H9 (cell line): ENCODE measurements at regions not wholly inside any gene's neighbourhood (a gene's known extent, or its start where the extent isn't known, plus 50 kb on each side); places are given as distances from the start of the nearest gene placed in this dataset.

Source experiments
- DNase-seq: peaks from one replicate; pipeline ENCODE4 v3.0.0-alpha.2; 2017
- H2AFZ ChIP-seq: one replicate; pipeline ENCODE4 v1.6.1; 2013; ENCODE audit warnings: mild to moderate bottlenecking, low read length, control low read depth, moderate library complexity
- H2AK5ac ChIP-seq: 2 replicates; pipeline ENCODE4 v1.6.1; 2013; ENCODE audit warnings: low read length, control low read depth, mixed read lengths; ENCODE audit not compliant: insufficient read length
- H2BK120ac ChIP-seq: one replicate; pipeline ENCODE4 v1.6.1; 2013; ENCODE audit warnings: low read depth, mild to moderate bottlenecking, low read length, control low read depth, inconsistent platforms; ENCODE audit not compliant: poor library complexity, severe bottlenecking
- H2BK12ac ChIP-seq: 2 replicates; pipeline ENCODE4 v1.6.1; 2013; ENCODE audit warnings: low read length, control low read depth, mixed read lengths, low read depth; ENCODE audit not compliant: insufficient read length
- H2BK15ac ChIP-seq: 2 replicates; pipeline ENCODE4 v1.6.1; 2013; ENCODE audit warnings: low read depth, low read length, control low read depth
- H2BK20ac ChIP-seq: one replicate; pipeline ENCODE4 v1.6.1; 2013; ENCODE audit warnings: low read depth, mild to moderate bottlenecking, low read length, control low read depth, inconsistent platforms; ENCODE audit not compliant: poor library complexity, severe bottlenecking
- H2BK5ac ChIP-seq: 2 replicates; pipeline ENCODE4 v1.6.1; 2013; ENCODE audit warnings: low read length, control low read depth, mixed read lengths; ENCODE audit not compliant: insufficient read length
- H3K14ac ChIP-seq: 2 replicates; pipeline ENCODE4 v1.6.1; 2013; ENCODE audit warnings: low read length, control low read depth; ENCODE audit not compliant: insufficient read depth
- H3K18ac ChIP-seq: 2 replicates; pipeline ENCODE4 v1.6.1; 2013; ENCODE audit warnings: low read depth, mild to moderate bottlenecking, mixed read lengths, low read length, control low read depth; ENCODE audit not compliant: insufficient read length
- H3K23ac ChIP-seq: 2 replicates; pipeline ENCODE4 v1.6.1; 2013; ENCODE audit warnings: low read length, control low read depth, mixed read lengths, low read depth; ENCODE audit not compliant: insufficient read length
- H3K23me2 ChIP-seq: 2 replicates; pipeline ENCODE4 v1.6.1; 2013; ENCODE audit warnings: low read depth, mild to moderate bottlenecking, mixed read lengths, low read length, control low read depth; ENCODE audit not compliant: insufficient read length, poor library complexity, severe bottlenecking
- H3K27ac ChIP-seq: 2 replicates; pipeline ENCODE4 v1.5.1; 2013; ENCODE audit warnings: low read length, control low read depth, mixed read lengths, low read depth; ENCODE audit not compliant: insufficient read length
- H3K27me3 ChIP-seq: 2 replicates; pipeline ENCODE4 v1.6.1; 2013; ENCODE audit warnings: low read length, control low read depth, inconsistent platforms; ENCODE audit not compliant: insufficient read depth
- H3K4ac ChIP-seq: 2 replicates; pipeline ENCODE4 v1.6.1; 2013; ENCODE audit warnings: low read depth, mild to moderate bottlenecking, control low read depth, inconsistent platforms, low read length, moderate library complexity
- H3K4me1 ChIP-seq: 2 replicates; pipeline ENCODE4 v1.6.1; 2013; ENCODE audit warnings: low read length, control low read depth, inconsistent platforms; ENCODE audit not compliant: insufficient read depth
- H3K4me2 ChIP-seq: 2 replicates; pipeline ENCODE4 v1.6.1; 2013; ENCODE audit warnings: low read length, control low read depth, mixed read lengths; ENCODE audit not compliant: insufficient read length, insufficient read depth
- H3K56ac ChIP-seq: 2 replicates; pipeline ENCODE4 v1.6.1; 2013; ENCODE audit warnings: low read depth, mild to moderate bottlenecking, mixed read lengths, low read length, control low read depth; ENCODE audit not compliant: insufficient read length
- H3K79me1 ChIP-seq: 2 replicates; pipeline ENCODE4 v1.6.1; 2013; ENCODE audit warnings: low read depth, mild to moderate bottlenecking, moderate library complexity, low read length, control low read depth, inconsistent platforms; ENCODE audit not compliant: insufficient read depth, poor library complexity, severe bottlenecking
- H3K79me2 ChIP-seq: 2 replicates; pipeline ENCODE4 v1.6.1; 2013; ENCODE audit warnings: low read length, control low read depth, inconsistent platforms; ENCODE audit not compliant: insufficient read depth
- H3K9ac ChIP-seq: 2 replicates; pipeline ENCODE4 v1.6.1; 2013; ENCODE audit warnings: low read length, control low read depth, mixed read lengths; ENCODE audit not compliant: insufficient read length; ENCODE audit errors: extremely low read depth
- H3K9me3 ChIP-seq: one replicate; pipeline ENCODE4 v1.6.1; 2013; ENCODE audit warnings: low read depth, low read length, inconsistent platforms; ENCODE audit not compliant: control insufficient read depth
- H3T11ph ChIP-seq: one replicate; pipeline ENCODE4 v1.6.1; 2013; ENCODE audit warnings: mild to moderate bottlenecking, low read length, control low read depth, inconsistent platforms
- H4K20me1 ChIP-seq: one replicate; pipeline ENCODE4 v1.6.1; 2013; ENCODE audit not compliant: control insufficient read depth, insufficient read length, insufficient read depth
- H4K5ac ChIP-seq: 2 replicates; pipeline ENCODE4 v1.6.1; 2013; ENCODE audit warnings: low read depth, mild to moderate bottlenecking, mixed read lengths, low read length, control low read depth; ENCODE audit not compliant: insufficient read length
- H4K8ac ChIP-seq: replicated peaks from 2 replicates; pipeline ENCODE4 v1.6.1; 2013; ENCODE audit warnings: low read length, control low read depth, mixed read lengths, low read depth; ENCODE audit not compliant: insufficient read length
- H4K91ac ChIP-seq: 2 replicates; pipeline ENCODE4 v1.6.1; 2013; ENCODE audit warnings: low read depth, mild to moderate bottlenecking, moderate library complexity, mixed read lengths, low read length, control low read depth; ENCODE audit not compliant: insufficient read length
- H3K27ac Mint-ChIP-seq, 3 experiments: 2 replicates in 2 of 3; 3 replicates in 1 of 3; pipeline ENCODE4 v1.8.0; 2020 to 2021; ENCODE audit warnings: mixed read lengths in 3 of 3, mild to moderate bottlenecking in 1 of 3, moderate library complexity in 1 of 3
- H3K27me3 Mint-ChIP-seq: 2 replicates; pipeline ENCODE4 v1.8.0; 2021; ENCODE audit warnings: low read depth, mild to moderate bottlenecking, moderate library complexity, mixed read lengths
- H3K36me3 Mint-ChIP-seq, 3 experiments: 2 replicates in 2 of 3; 3 replicates in 1 of 3; pipeline ENCODE4 v1.8.0; 2020 to 2021; ENCODE audit warnings: low read depth in 3 of 3, mixed read lengths in 3 of 3; ENCODE audit not compliant: insufficient read depth in 1 of 3
- H3K4me1 Mint-ChIP-seq, 2 experiments: 2 replicates each; pipeline ENCODE4 v1.8.0; 2020; ENCODE audit warnings: mixed read lengths in 2 of 2
- H3K4me3 Mint-ChIP-seq, 2 experiments: 2 replicates in 1 of 2; 3 replicates in 1 of 2; pipeline ENCODE4 v1.8.0; 2020 to 2021; ENCODE audit warnings: mild to moderate bottlenecking in 2 of 2, mixed read lengths in 2 of 2, moderate library complexity in 1 of 2
- H3K9me3 Mint-ChIP-seq, 2 experiments: 2 replicates in 1 of 2; 3 replicates in 1 of 2; pipeline ENCODE4 v1.8.0; 2020; ENCODE audit warnings: mild to moderate bottlenecking in 2 of 2, mixed read lengths in 2 of 2, moderate library complexity in 1 of 2
- WGBS: extraction: QIAGEN DNeasy Blood & Tissue Kit; methylation state at CpG from one replicate; pipeline ENCODE4 v1.1.7; 2013; ENCODE audit warnings: missing lambda C conversion rate, low lambda C conversion rate, mixed read lengths; ENCODE audit not compliant: insufficient read length; ENCODE audit errors: extremely low coverage; 5-methylcytosine and 5-hydroxymethylcytosine counted together
- TF ChIP-seq, protein P1 (sequence below): fragments of 200-600 bp; sonication (generic); conservative IDR thresholded peaks from 3 replicates; pipeline ENCODE4 v1.8.0; 2021; ENCODE audit warnings: antibody characterized with exemption, mild to moderate bottlenecking

DNA sequence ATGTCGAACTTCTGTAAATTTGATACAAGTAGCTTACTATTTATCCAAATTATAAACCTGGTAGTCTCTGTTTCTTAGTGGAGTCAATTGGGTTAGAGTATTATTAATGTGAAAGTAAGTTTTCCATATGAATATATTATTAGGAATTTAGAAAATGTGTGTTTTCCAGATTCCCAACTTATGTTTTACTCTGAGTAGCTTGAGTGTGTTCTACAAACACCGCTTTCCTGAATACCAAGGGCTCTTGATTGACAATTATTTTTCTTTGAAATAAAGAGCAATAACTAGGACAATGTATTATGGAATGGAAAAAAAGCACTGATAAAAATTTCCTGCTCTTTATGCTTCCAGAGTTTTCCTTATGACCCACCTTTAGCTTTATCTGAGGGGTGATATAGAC, 233.6 kb downstream of the POSTN start:
- no peaks in the 10 kb centered on the region for H3K9me3 ChIP-seq
- H3K4me1 ChIP-seq = no peaks in the 10 kb centered on the region
- no peak overlapping the region for H3K4me2 ChIP-seq
- H2AK5ac ChIP-seq = no peak overlapping the region
- no peak overlapping the region for H3K14ac ChIP-seq
- no peak overlapping the region for H4K8ac ChIP-seq
- no peaks in the 10 kb centered on the region for H3K4me1 Mint-ChIP-seq
- no CpG with 5 or more reads among the region's 2 CpGs for WGBS
- H3K4me3 Mint-ChIP-seq = no peak overlapping the region
- H3K27ac ChIP-seq = no peak overlapping the region
- H4K91ac ChIP-seq = no peak overlapping the region
- no peak overlapping the region for H2BK15ac ChIP-seq
- H3K79me1 ChIP-seq = no peaks in the 10 kb centered on the region
- H4K20me1 ChIP-seq = no peaks in the 10 kb centered on the region
- no peak for DNase-seq
- no peak overlapping the region for H3K27ac Mint-ChIP-seq
- no peak overlapping the region for H2BK12ac ChIP-seq
- H2BK120ac ChIP-seq = no peak overlapping the region
- H2BK5ac ChIP-seq = no peak overlapping the region
- H3K79me2 ChIP-seq = no peaks in the 10 kb centered on the region
- no peak overlapping the region for H3T11ph ChIP-seq
- no peaks in the 10 kb centered on the region for H3K9me3 Mint-ChIP-seq
- H3K9ac ChIP-seq = no peak overlapping the region
- no peak overlapping the region for H4K5ac ChIP-seq
- no peaks in the 10 kb centered on the region for H3K23me2 ChIP-seq
- no peak overlapping the region for H3K4ac ChIP-seq
- no peak overlapping the region for H3K56ac ChIP-seq
- H3K27me3 ChIP-seq = no peaks in the 10 kb centered on the region
- no peaks in the 10 kb centered on the region for H3K36me3 Mint-ChIP-seq
- no peak overlapping the region for H3K18ac ChIP-seq
- no peak overlapping the region for H2BK20ac ChIP-seq
- TF ChIP-seq, protein P1, sequence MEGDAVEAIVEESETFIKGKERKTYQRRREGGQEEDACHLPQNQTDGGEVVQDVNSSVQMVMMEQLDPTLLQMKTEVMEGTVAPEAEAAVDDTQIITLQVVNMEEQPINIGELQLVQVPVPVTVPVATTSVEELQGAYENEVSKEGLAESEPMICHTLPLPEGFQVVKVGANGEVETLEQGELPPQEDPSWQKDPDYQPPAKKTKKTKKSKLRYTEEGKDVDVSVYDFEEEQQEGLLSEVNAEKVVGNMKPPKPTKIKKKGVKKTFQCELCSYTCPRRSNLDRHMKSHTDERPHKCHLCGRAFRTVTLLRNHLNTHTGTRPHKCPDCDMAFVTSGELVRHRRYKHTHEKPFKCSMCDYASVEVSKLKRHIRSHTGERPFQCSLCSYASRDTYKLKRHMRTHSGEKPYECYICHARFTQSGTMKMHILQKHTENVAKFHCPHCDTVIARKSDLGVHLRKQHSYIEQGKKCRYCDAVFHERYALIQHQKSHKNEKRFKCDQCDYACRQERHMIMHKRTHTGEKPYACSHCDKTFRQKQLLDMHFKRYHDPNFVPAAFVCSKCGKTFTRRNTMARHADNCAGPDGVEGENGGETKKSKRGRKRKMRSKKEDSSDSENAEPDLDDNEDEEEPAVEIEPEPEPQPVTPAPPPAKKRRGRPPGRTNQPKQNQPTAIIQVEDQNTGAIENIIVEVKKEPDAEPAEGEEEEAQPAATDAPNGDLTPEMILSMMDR = no peak
- H2AFZ ChIP-seq = no peak overlapping the region
- peaks cover 2% of the 10 kb centered on the region for H3K27me3 Mint-ChIP-seq
- no peak overlapping the region for H3K23ac ChIP-seq
